A549 (cell line): ENCODE measurements at regions not wholly inside any gene's neighbourhood (a gene's known extent, or its start where the extent isn't known, plus 50 kb on each side); places are given as distances from the start of the nearest gene placed in this dataset.

Source experiments
- ATAC-seq, 2 experiments: fragments of 200-7000 bp in 1 of 2; fragments of >200 bp in 1 of 2; cut with Nextera tagmentation in 1 of 2; cut with Tn5 transposase in 1 of 2; 3 replicates each; pipeline versions ENCODE4 v1.8.0 to v1.9.1; 2018 to 2020; ENCODE audit warnings: mild to moderate bottlenecking in 1 of 2, moderate library complexity in 1 of 2
- CTCF ChIA-PET: fragments of 300-600 bp; sonication (Branson Sonifier 250); formaldehyde crosslinking; extraction: SDS; loops from one replicate; lab custom pipeline; 2021; ENCODE audit warnings: antibody characterized with exemption, inconsistent platforms; lab: Yijun Ruan, JAX
- POLR2A ChIA-PET: fragments of 350-600 bp; formaldehyde crosslinking; extraction: SDS; loops from one replicate; lab custom pipeline; 2021; ENCODE audit warnings: antibody characterized with exemption, inconsistent platforms; lab: Yijun Ruan, JAX
- DNase-seq, 2 experiments: peaks; one replicate each; pipeline versions ENCODE4 v3.0.0 to v3.0.0-alpha.2; 2011 to 2016; ENCODE audit warnings: low read depth in 1 of 2, low spot score in 1 of 2
- FAIRE-seq: peaks from 2 replicates; lab custom pipeline; 2011; peaks lifted over from hg19 to GRCh38; lab: Jason Lieb, UNC
- H3K27ac ChIP-seq, 2 experiments: fragments of >200 bp; sonication (Bioruptor Twin); formaldehyde crosslinking; 3 replicates each; pipeline ENCODE4 v1.5.1; 2016 to 2017
- H3K4me1 ChIP-seq: fragments of >200 bp; sonication (Bioruptor Twin); formaldehyde crosslinking; 3 replicates; pipeline ENCODE4 v1.6.1; 2016
- H3K4me2 ChIP-seq: fragments of >200 bp; sonication (Bioruptor Twin); formaldehyde crosslinking; 3 replicates; pipeline ENCODE4 v1.6.1; 2016
- H3K4me3 ChIP-seq: fragments of >200 bp; sonication (Bioruptor Twin); formaldehyde crosslinking; 3 replicates; pipeline ENCODE4 v1.5.1; 2016
- H3K9me3 ChIP-seq: fragments of >200 bp; sonication (Bioruptor Twin); formaldehyde crosslinking; 3 replicates; pipeline ENCODE4 v1.6.1; 2016
- CBX2 ChIP-seq: fragments of 200-600 bp; sonication (generic); IDR thresholded peaks from 2 replicates; pipeline ENCODE4 v1.6.1; 2016; ENCODE audit warnings: low read depth, mild to moderate bottlenecking, borderline replicate concordance
- CEBPB ChIP-seq, 2 experiments: fragments of >200 bp in 1 of 2; sonication (Bioruptor Twin) in 1 of 2; formaldehyde crosslinking in 1 of 2; IDR thresholded peaks; 2 replicates each; pipeline ENCODE4 v1.6.1; 2012 to 2016
- CHD4 ChIP-seq: fragments of 200-600 bp; sonication (generic); IDR thresholded peaks from 2 replicates; pipeline ENCODE4 v1.6.1; 2016; ENCODE audit warnings: antibody characterized with exemption, mild to moderate bottlenecking, borderline replicate concordance
- EHF ChIP-seq: fragments of 250-450 bp; sonication (Bioruptor Pico); IDR thresholded peaks from 2 replicates; pipeline ENCODE4 v1.5.0; 2020; ENCODE audit warnings: mild to moderate bottlenecking
- ELK1 ChIP-seq: fragments of 150-350 bp; IDR thresholded peaks from 2 replicates; pipeline ENCODE4 v1.6.1; 2014; ENCODE audit warnings: low read depth, mild to moderate bottlenecking, low read length
- EP300 ChIP-seq, 2 experiments: fragments of >200 bp; sonication (Bioruptor Twin); formaldehyde crosslinking; IDR thresholded peaks; 2 replicates in 1 of 2; 3 replicates in 1 of 2; pipeline ENCODE4 v1.6.1; 2016 to 2017
- ESRRA ChIP-seq: fragments of 150-350 bp; IDR thresholded peaks from 2 replicates; pipeline ENCODE4 v1.6.1; 2014; ENCODE audit warnings: mild to moderate bottlenecking, low read length, borderline replicate concordance
- FOSB ChIP-seq: fragments of 250-450 bp; sonication (Bioruptor Pico); IDR thresholded peaks from 2 replicates; pipeline ENCODE4 v1.5.0; 2020; ENCODE audit warnings: mild to moderate bottlenecking, moderate library complexity
- GATA3 ChIP-seq: IDR thresholded peaks from 2 replicates; pipeline ENCODE4 v1.6.1; 2012; ENCODE audit warnings: borderline replicate concordance
- HEYL ChIP-seq: fragments of 250-450 bp; sonication (Bioruptor Pico); IDR thresholded peaks from 2 replicates; pipeline ENCODE4 v1.8.0; 2021; ENCODE audit warnings: mild to moderate bottlenecking, moderate library complexity
- HOXA7 ChIP-seq: fragments of 250-450 bp; sonication (Bioruptor Pico); IDR thresholded peaks from 2 replicates; pipeline ENCODE4 v1.5.0; 2020; ENCODE audit warnings: mild to moderate bottlenecking, moderate library complexity
- HOXB13 ChIP-seq: fragments of 250-450 bp; sonication (Bioruptor Pico); IDR thresholded peaks from 2 replicates; pipeline ENCODE4 v1.5.0; 2020; ENCODE audit warnings: low read depth, mild to moderate bottlenecking, moderate library complexity
- HOXB5 ChIP-seq: fragments of 250-450 bp; sonication (Bioruptor Pico); IDR thresholded peaks from 2 replicates; pipeline ENCODE4 v1.5.0; 2020; ENCODE audit warnings: mild to moderate bottlenecking, moderate library complexity
- JUNB ChIP-seq: fragments of >200 bp; sonication (Bioruptor Twin); formaldehyde crosslinking; IDR thresholded peaks from 2 replicates; pipeline ENCODE4 v1.6.1; 2016
- KDM1A ChIP-seq: fragments of 200-600 bp; sonication (generic); IDR thresholded peaks from 2 replicates; pipeline ENCODE4 v1.6.1; 2016; ENCODE audit warnings: low read depth, mild to moderate bottlenecking
- KDM5A ChIP-seq: fragments of 200-600 bp; sonication (generic); IDR thresholded peaks from 2 replicates; pipeline ENCODE4 v1.6.1; 2016; ENCODE audit warnings: antibody characterized with exemption, mild to moderate bottlenecking
- MAZ ChIP-seq: fragments of 150-350 bp; IDR thresholded peaks from 2 replicates; pipeline ENCODE4 v1.6.1; 2014; ENCODE audit warnings: antibody characterized with exemption, low read depth, low read length, borderline replicate concordance
- NPAS2 ChIP-seq: fragments of 250-450 bp; sonication (Bioruptor Pico); IDR thresholded peaks from 2 replicates; pipeline ENCODE4 v1.8.0; 2022; ENCODE audit warnings: mild to moderate bottlenecking, moderate library complexity, borderline replicate concordance
- POLR2A ChIP-seq: IDR thresholded peaks from 2 replicates; pipeline ENCODE4 v1.6.1; 2012; ENCODE audit warnings: mild to moderate bottlenecking, low read length
- REST ChIP-seq: fragments of 200-600 bp; sonication (generic); IDR thresholded peaks from 2 replicates; pipeline ENCODE4 v1.6.1; 2016; ENCODE audit warnings: antibody characterized with exemption, mild to moderate bottlenecking, moderate library complexity
- SMC3 ChIP-seq: fragments of >200 bp; sonication (Bioruptor Twin); formaldehyde crosslinking; IDR thresholded peaks from 3 replicates; pipeline ENCODE4 v1.6.1; 2018; ENCODE audit warnings: inconsistent platforms
- SREBF2 ChIP-seq: fragments of 450-650 bp; IDR thresholded peaks from 2 replicates; pipeline ENCODE4 v1.6.1; 2014; ENCODE audit warnings: mild to moderate bottlenecking, moderate library complexity
- TP53 ChIP-seq: fragments of 250-450 bp; sonication (Bioruptor Pico); IDR thresholded peaks from 2 replicates; pipeline ENCODE4 v1.5.0; 2021; ENCODE audit warnings: mild to moderate bottlenecking, moderate library complexity
- USF2 ChIP-seq: fragments of 450-650 bp; IDR thresholded peaks from 2 replicates; pipeline ENCODE4 v1.6.1; 2014; ENCODE audit warnings: antibody characterized with exemption
- ZNF302 ChIP-seq: fragments of 250-450 bp; sonication (Bioruptor Pico); IDR thresholded peaks from 2 replicates; pipeline ENCODE4 v1.9.0; 2021; ENCODE audit warnings: inconsistent platforms, mild to moderate bottlenecking, moderate library complexity
- WGBS: methylation state at CpG from one replicate; pipeline ENCODE4 v1.1.6; 2017; ENCODE audit errors: missing lambda C conversion rate; 5-methylcytosine and 5-hydroxymethylcytosine counted together
- TF ChIP-seq, protein P1 (sequence below): fragments of >200 bp; sonication (Bioruptor Twin); formaldehyde crosslinking; IDR thresholded peaks from 3 replicates; pipeline ENCODE4 v1.5.1; 2016
- TF ChIP-seq, protein P2 (sequence below): fragments of 250-450 bp; sonication (Bioruptor Pico); IDR thresholded peaks from 2 replicates; pipeline ENCODE4 v1.5.0; 2021; ENCODE audit warnings: mild to moderate bottlenecking, moderate library complexity, borderline replicate concordance

GRCh38 chr13:50277906-50278305 is 262.7 kb downstream of the KCNRG start:
- no peak for DNase-seq
- H3K9me3 ChIP-seq: no peaks in the 10 kb centered on the region
- WGBS: 53% methylated on average over 7 of the region's 7 CpGs
- no peaks in the 10 kb centered on the region for H3K4me1 ChIP-seq
- TF ChIP-seq POLR2A (no peak), HOXB5 (CRISPR knock-in tag) (no peak), KDM1A (no peak), CBX2 (no peak), ESRRA (no peak), GATA3 (no peak), NPAS2 (no peak)
- no peak overlapping the region for H3K4me2 ChIP-seq
- ChIA-PET POLR2A (no interaction called here), CTCF (no interaction called here)
- ATAC-seq: no peak
- no peak overlapping the region for H3K4me3 ChIP-seq
- no peak for FAIRE-seq
- no peak overlapping the region for H3K27ac ChIP-seq

DNA sequence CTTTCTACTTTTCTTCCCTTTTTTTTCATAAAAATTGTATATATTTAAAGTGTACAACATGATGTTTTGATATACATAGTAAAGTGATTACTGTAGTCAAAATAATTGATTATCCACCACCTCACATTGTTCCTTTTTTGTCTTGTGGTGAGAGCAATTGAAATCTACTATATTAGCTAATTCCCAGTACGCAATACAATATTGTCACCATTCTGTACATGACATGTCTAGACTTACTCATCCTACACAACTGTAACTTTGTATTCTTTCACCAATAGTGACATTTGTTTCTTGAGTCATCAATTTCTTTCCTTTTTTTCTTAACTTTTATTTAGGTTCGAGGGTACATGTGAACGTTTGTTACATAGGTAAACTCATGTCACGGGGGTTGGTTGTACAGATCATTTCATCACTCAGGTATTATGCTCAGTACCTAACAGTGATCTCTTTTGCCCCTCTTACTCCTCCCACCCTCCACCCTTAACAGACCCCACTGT is 265.2 kb downstream of the KCNRG start:
- no peak for FAIRE-seq
- no peaks in the 10 kb centered on the region for H3K4me1 ChIP-seq
- DNase-seq: no peak
- H3K4me2 ChIP-seq: no peak overlapping the region
- no peak overlapping the region for H3K4me3 ChIP-seq
- ChIA-PET CTCF (no interaction called here), POLR2A (no interaction called here)
- no peak for ATAC-seq
- WGBS: 86% methylated on average over 4 of the region's 4 CpGs
- no peak for TF ChIP-seq CHD4
- no peak for TF ChIP-seq NPAS2
- TF ChIP-seq HOXA7 (CRISPR knock-in tag): no peak
- no peak for TF ChIP-seq SREBF2
- TF ChIP-seq, protein P1, sequence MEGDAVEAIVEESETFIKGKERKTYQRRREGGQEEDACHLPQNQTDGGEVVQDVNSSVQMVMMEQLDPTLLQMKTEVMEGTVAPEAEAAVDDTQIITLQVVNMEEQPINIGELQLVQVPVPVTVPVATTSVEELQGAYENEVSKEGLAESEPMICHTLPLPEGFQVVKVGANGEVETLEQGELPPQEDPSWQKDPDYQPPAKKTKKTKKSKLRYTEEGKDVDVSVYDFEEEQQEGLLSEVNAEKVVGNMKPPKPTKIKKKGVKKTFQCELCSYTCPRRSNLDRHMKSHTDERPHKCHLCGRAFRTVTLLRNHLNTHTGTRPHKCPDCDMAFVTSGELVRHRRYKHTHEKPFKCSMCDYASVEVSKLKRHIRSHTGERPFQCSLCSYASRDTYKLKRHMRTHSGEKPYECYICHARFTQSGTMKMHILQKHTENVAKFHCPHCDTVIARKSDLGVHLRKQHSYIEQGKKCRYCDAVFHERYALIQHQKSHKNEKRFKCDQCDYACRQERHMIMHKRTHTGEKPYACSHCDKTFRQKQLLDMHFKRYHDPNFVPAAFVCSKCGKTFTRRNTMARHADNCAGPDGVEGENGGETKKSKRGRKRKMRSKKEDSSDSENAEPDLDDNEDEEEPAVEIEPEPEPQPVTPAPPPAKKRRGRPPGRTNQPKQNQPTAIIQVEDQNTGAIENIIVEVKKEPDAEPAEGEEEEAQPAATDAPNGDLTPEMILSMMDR: no peak
- TF ChIP-seq HEYL (CRISPR knock-in tag): no peak
- TF ChIP-seq KDM5A: no peak
- no peak for TF ChIP-seq ELK1
- TF ChIP-seq FOSB (CRISPR knock-in tag): no peak
- TF ChIP-seq EP300 (IDR thresholded peaks at IDR 0.05): no peak
- TF ChIP-seq USF2: no peak
- TF ChIP-seq SMC3: no peak
- H3K27ac ChIP-seq: no peak overlapping the region
- no peaks in the 10 kb centered on the region for H3K9me3 ChIP-seq

DNA sequence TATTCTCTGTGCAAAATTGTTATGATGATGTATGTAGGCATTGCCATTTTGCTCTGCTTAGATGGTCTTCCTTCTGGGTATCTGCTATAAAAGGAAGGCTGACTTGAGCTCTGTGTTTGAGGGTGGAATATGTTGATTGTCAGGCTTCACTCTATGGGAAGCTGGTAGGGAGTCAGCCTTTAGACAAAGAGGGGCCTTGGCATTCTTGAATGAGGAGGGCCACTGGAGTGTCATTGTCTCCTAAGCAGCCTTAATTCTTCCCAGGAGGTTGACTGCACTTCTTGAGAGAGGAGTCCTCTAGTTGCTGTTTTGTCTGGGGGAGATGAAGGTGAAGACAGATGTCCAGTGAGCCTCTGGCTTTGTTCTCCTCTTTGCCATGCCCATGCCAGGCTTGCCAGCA is 266.8 kb downstream of the KCNRG start:
- Histone ChIP-seq H3K4me2 (no peak overlapping the region), H3K4me3 (no peak overlapping the region), H3K9me3 (no peaks in the 10 kb centered on the region), H3K27ac (no peak overlapping the region), H3K4me1 (no peaks in the 10 kb centered on the region)
- ATAC-seq (no peak), DNase-seq (no peak), FAIRE-seq (no peak)
- POLR2A ChIA-PET: no interaction called here
- CTCF ChIA-PET: no interaction called here
- no peak for TF ChIP-seq TP53 (CRISPR knock-in tag)
- no peak for TF ChIP-seq JUNB
- TF ChIP-seq GATA3: no peak
- TF ChIP-seq REST: no peak
- TF ChIP-seq HOXB13: no peak
- TF ChIP-seq, protein P2, sequence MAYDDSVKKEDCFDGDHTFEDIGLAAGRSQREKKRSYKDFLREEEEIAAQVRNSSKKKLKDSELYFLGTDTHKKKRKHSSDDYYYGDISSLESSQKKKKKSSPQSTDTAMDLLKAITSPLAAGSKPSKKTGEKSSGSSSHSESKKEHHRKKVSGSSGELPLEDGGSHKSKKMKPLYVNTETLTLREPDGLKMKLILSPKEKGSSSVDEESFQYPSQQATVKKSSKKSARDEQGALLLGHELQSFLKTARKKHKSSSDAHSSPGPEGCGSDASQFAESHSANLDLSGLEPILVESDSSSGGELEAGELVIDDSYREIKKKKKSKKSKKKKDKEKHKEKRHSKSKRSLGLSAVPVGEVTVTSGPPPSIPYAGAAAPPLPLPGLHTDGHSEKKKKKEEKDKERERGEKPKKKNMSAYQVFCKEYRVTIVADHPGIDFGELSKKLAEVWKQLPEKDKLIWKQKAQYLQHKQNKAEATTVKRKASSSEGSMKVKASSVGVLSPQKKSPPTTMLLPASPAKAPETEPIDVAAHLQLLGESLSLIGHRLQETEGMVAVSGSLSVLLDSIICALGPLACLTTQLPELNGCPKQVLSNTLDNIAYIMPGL (CRISPR knock-in tag): no peak
- no peak for TF ChIP-seq MAZ
- TF ChIP-seq HEYL (CRISPR knock-in tag): no peak
- TF ChIP-seq SMC3: no peak
- no peak for TF ChIP-seq CEBPB (IDR thresholded peaks at IDR 0.05)
- TF ChIP-seq ELK1: no peak
- no peak for TF ChIP-seq ZNF302 (CRISPR knock-in tag)
- no peak for TF ChIP-seq EHF
